ENCODE measurements at regions not wholly inside any gene's neighbourhood (a gene's known extent, or its start where the extent isn't known, plus 50 kb on each side); places are given as distances from the start of the nearest gene placed in this dataset.

- no peaks in the 10 kb centered on the region for H3K27me3 Mint-ChIP-seq (ENCODE audit: low read depth)
- no peak for DNase-seq (ENCODE audit: low spot score in 2 of 2, unreplicated experiment in 2 of 2)
- peaks cover 26% of the 10 kb centered on the region for H3K4me1 Mint-ChIP-seq
- no peak overlapping the region for H3K4me3 Mint-ChIP-seq
- H3K27ac Mint-ChIP-seq, result peak overlapping the region; percentile 1
- peaks cover 11% of the 10 kb centered on the region for H3K9me3 Mint-ChIP-seq
- TF ChIP-seq CTCF (IDR thresholded peaks at IDR 0.05; ENCODE audit: unreplicated experiment), result no peak
- peaks cover under 1% of the 10 kb centered on the region for H3K36me3 Mint-ChIP-seq
Observed at GRCh38 chr13:72150502-72150901, 283.5 kb upstream of the DACH1 start.

GRCh38 chr13:72149701-72150100 lies 282.7 kb upstream of the DACH1 start:
- Mint-ChIP-seq H3K9me3 (peaks cover 4% of the 10 kb centered on the region), H3K27ac (peak overlapping the region; percentile 52), H3K4me3 (no peak overlapping the region), H3K36me3 (no peaks in the 10 kb centered on the region), H3K27me3 (ENCODE audit: low read depth) (no peaks in the 10 kb centered on the region), H3K4me1 (peaks cover 34% of the 10 kb centered on the region)
- DNase-seq (ENCODE audit: low spot score in 2 of 2, unreplicated experiment in 2 of 2), result no peak
- no peak for TF ChIP-seq CTCF (IDR thresholded peaks at IDR 0.05; ENCODE audit: unreplicated experiment)

GRCh38 chr13:72146816-72147215 lies 279.8 kb upstream of the DACH1 start:
- peaks cover 4% of the 10 kb centered on the region for H3K9me3 Mint-ChIP-seq
- H3K4me1 Mint-ChIP-seq, result peaks cover 53% of the 10 kb centered on the region
- TF ChIP-seq CTCF (IDR thresholded peaks at IDR 0.05; ENCODE audit: unreplicated experiment), result no peak
- no peak for DNase-seq (ENCODE audit: low spot score in 2 of 2, unreplicated experiment in 2 of 2)
- H3K4me3 Mint-ChIP-seq, result no peak overlapping the region
- no peak overlapping the region for H3K27ac Mint-ChIP-seq
- no peaks in the 10 kb centered on the region for H3K27me3 Mint-ChIP-seq (ENCODE audit: low read depth)
- no peaks in the 10 kb centered on the region for H3K36me3 Mint-ChIP-seq

- H3K4me1 Mint-ChIP-seq, result peaks cover 42% of the 10 kb centered on the region
- no peak for TF ChIP-seq CTCF (IDR thresholded peaks at IDR 0.05; ENCODE audit: unreplicated experiment)
- DNase-seq (ENCODE audit: low spot score in 2 of 2, unreplicated experiment in 2 of 2), result no peak
- peak overlapping the region; percentile 80 for H3K27ac Mint-ChIP-seq
- H3K27me3 Mint-ChIP-seq (ENCODE audit: low read depth), result no peaks in the 10 kb centered on the region
- H3K9me3 Mint-ChIP-seq, result peaks cover 4% of the 10 kb centered on the region
- H3K36me3 Mint-ChIP-seq, result no peaks in the 10 kb centered on the region
- no peak overlapping the region for H3K4me3 Mint-ChIP-seq
Observed at GRCh38 chr13:72145383-72145782, 278.4 kb upstream of the DACH1 start.

- DNase-seq (ENCODE audit: low spot score in 2 of 2, unreplicated experiment in 2 of 2), result no peak
- no peak for TF ChIP-seq CTCF (IDR thresholded peaks at IDR 0.05; ENCODE audit: unreplicated experiment)
- H3K27me3 Mint-ChIP-seq (ENCODE audit: low read depth), result no peaks in the 10 kb centered on the region
- peaks cover 37% of the 10 kb centered on the region for H3K4me1 Mint-ChIP-seq
- peaks cover under 1% of the 10 kb centered on the region for H3K9me3 Mint-ChIP-seq
- H3K4me3 Mint-ChIP-seq, result no peak overlapping the region
- H3K27ac Mint-ChIP-seq, result peak overlapping the region; percentile 80
- no peaks in the 10 kb centered on the region for H3K36me3 Mint-ChIP-seq
Observed at GRCh38 chr13:72144636-72145035, 277.6 kb upstream of the DACH1 start.

Data from mesothelial cell of epicardium (in vitro differentiated cells).